Mammary epithelial cell (primary cell): ENCODE measurements at regions not wholly inside any gene's neighbourhood (a gene's known extent, or its start where the extent isn't known, plus 50 kb on each side); places are given as distances from the start of the nearest gene placed in this dataset.

ENCODE experiments used
- EZH2 ChIP-seq: IDR thresholded peaks from 2 replicates; pipeline ENCODE4 v1.6.1; 2012; ENCODE audit warnings: low read length, inconsistent platforms, borderline replicate concordance
- TF ChIP-seq, protein P1 (sequence below), 2 donors: IDR thresholded peaks in 1 of 2; conservative IDR thresholded peaks in 1 of 2; 2 replicates each; pipeline ENCODE4 v1.5.1; 2011 to 2012; ENCODE audit warnings: inconsistent platforms in 2 of 2, low read length in 2 of 2, mild to moderate bottlenecking in 2 of 2, control low read depth in 1 of 2, low read depth in 1 of 2; ENCODE audit not compliant: insufficient read depth in 1 of 2; ENCODE audit errors: extremely low read depth in 1 of 2

DNA sequence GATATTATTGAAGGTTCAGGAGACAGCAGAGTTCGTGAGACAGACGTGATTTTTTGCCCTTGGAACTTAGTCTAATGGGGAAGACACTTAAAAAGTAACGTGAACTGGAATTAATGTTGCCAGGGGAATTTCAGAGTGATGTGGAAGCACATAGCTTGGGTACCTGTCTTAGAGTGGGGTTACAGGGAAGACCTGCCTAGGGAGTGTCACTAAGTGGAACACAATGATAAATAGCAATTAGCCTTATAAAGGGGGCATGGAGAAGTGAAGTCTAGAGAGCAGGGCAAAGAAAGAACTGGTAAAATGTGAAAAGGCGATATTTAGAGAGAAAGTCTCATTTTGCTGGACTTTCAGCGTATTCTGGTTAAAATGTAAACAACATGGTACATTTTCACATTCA, 306.0 kb upstream of the TCF4 start:
- TF ChIP-seq, protein P1, sequence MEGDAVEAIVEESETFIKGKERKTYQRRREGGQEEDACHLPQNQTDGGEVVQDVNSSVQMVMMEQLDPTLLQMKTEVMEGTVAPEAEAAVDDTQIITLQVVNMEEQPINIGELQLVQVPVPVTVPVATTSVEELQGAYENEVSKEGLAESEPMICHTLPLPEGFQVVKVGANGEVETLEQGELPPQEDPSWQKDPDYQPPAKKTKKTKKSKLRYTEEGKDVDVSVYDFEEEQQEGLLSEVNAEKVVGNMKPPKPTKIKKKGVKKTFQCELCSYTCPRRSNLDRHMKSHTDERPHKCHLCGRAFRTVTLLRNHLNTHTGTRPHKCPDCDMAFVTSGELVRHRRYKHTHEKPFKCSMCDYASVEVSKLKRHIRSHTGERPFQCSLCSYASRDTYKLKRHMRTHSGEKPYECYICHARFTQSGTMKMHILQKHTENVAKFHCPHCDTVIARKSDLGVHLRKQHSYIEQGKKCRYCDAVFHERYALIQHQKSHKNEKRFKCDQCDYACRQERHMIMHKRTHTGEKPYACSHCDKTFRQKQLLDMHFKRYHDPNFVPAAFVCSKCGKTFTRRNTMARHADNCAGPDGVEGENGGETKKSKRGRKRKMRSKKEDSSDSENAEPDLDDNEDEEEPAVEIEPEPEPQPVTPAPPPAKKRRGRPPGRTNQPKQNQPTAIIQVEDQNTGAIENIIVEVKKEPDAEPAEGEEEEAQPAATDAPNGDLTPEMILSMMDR (conservative IDR thresholded peaks at IDR 0.05 in 1 of 2, IDR thresholded peaks at IDR 0.05 in 1 of 2; ENCODE audit: extremely low read depth in 1 of 2, insufficient read depth in 1 of 2, low read depth in 1 of 2, low read length in 2 of 2): no peak
- TF ChIP-seq EZH2: no peak
